ENCODE measurements at regions not wholly inside any gene's neighbourhood (a gene's known extent, or its start where the extent isn't known, plus 50 kb on each side); places are given as distances from the start of the nearest gene placed in this dataset.
A peak's percentile ranks its signal among the peaks of the same experiment; 100 is the strongest.

DNA sequence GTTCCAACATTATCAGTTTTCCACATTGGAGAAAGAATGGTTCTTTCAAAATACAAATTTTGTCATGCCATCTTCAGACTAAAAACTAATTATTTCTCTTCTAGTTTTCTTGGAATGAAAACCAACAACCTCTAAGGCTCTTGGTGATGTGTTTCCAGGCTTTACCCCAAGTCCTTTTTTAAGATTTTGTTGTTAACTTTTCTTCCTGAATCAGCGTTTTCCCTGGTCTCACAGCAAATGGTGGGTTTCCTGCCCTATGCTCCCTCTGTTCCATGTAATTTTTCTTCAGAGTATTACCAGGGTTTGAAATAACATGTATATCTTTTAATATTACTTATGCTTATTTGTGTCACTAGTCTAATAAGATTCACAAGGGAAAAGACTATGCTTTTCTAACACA is 1311.9 kb downstream of the LRFN5 start:
- Histone ChIP-seq H3K27ac (ENCODE audit: insufficient read depth, low read length) (no peak overlapping the region), H3K4me1 (ENCODE audit: control insufficient read depth, insufficient read depth, low read length) (no peaks in the 10 kb centered on the region), H3K27me3 (ENCODE audit: control insufficient read depth, insufficient read depth, low read length) (no peaks in the 10 kb centered on the region), H3K56ac (ENCODE audit: extremely low read depth, insufficient read depth, low read length) (no peak overlapping the region), H3K4ac (ENCODE audit: low read depth, low read length) (no peak overlapping the region), H2BK15ac (ENCODE audit: low read depth, low read length) (no peak overlapping the region), H2BK20ac (ENCODE audit: low read depth, low read length) (no peak overlapping the region), H3K23ac (ENCODE audit: low read depth, low read length) (no peak overlapping the region), H4K20me1 (ENCODE audit: insufficient read depth, low read length) (no peaks in the 10 kb centered on the region), H3K4me2 (ENCODE audit: low read depth, low read length) (no peak overlapping the region), H2AFZ (replicated peaks; ENCODE audit: low read length, poor library complexity) (no peak overlapping the region), H3K4me3 (ENCODE audit: insufficient read depth, low read depth, low read length) (no peak overlapping the region), H2AK9ac (replicated peaks; ENCODE audit: low read depth, low read length, poor library complexity) (no peak overlapping the region), H3K79me1 (ENCODE audit: low read depth in 1 of 2, low read length in 2 of 2) (no peaks in the 10 kb centered on the region), H2BK120ac (ENCODE audit: low read depth, low read length) (no peak overlapping the region), H2BK5ac (ENCODE audit: low read depth, low read length, poor library complexity, severe bottlenecking) (no peak overlapping the region), H3K9ac (ENCODE audit: low read depth, low read length) (no peak overlapping the region), H4K91ac (ENCODE audit: insufficient read depth, low read depth, low read length) (no peak overlapping the region), H3K14ac (replicated peaks; ENCODE audit: low read depth, low read length) (no peak overlapping the region), H2AK5ac (ENCODE audit: low read depth, low read length) (no peak overlapping the region), H3K9me1 (ENCODE audit: insufficient read depth, low read length) (no peaks in the 10 kb centered on the region), H3K18ac (ENCODE audit: low read depth, low read length) (no peak overlapping the region), H4K8ac (ENCODE audit: low read depth in 2 of 2, low read length in 2 of 2) (no peak overlapping the region), H4K5ac (ENCODE audit: low read depth, low read length) (no peak overlapping the region), H3K9me3 (ENCODE audit: control insufficient read depth, insufficient read depth, low read length) (no peaks in the 10 kb centered on the region), H3K36me3 (ENCODE audit: control insufficient read depth, insufficient read depth, low read length) (no peaks in the 10 kb centered on the region)
- dilution Hi-C loops (cut with HindIII; ENCODE audit: low sequenced_read_pairs, unreplicated experiment): no loop called here
- intact Hi-C loops (cut with micrococcal nuclease): no loop called here
- ATAC-seq (ENCODE audit: low read depth) (no peak), DNase-seq (no peak)
- peak; percentile 43 for TF ChIP-seq MAFK (IDR thresholded peaks at IDR 0.05; ENCODE audit: low read depth, low read length)
- TF ChIP-seq, protein P1, sequence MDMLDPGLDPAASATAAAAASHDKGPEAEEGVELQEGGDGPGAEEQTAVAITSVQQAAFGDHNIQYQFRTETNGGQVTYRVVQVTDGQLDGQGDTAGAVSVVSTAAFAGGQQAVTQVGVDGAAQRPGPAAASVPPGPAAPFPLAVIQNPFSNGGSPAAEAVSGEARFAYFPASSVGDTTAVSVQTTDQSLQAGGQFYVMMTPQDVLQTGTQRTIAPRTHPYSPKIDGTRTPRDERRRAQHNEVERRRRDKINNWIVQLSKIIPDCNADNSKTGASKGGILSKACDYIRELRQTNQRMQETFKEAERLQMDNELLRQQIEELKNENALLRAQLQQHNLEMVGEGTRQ (IDR thresholded peaks at IDR 0.05; ENCODE audit: low read depth, low read length): no peak
- CTCF ChIA-PET: no interaction called here
- no TSS peak for BruUV-seq (replicated peaks)
- POLR2A ChIA-PET (ENCODE audit: unreplicated experiment): no interaction called here
- WGBS, 2 experiments (ENCODE audit: extremely low coverage in 2 of 2, insufficient read length in 1 of 2): no CpG with 5 or more reads among the region's 1 CpG
- in situ Hi-C loops (cut with MboI; ENCODE audit: low sequenced_read_pairs): no loop called here
